KMS-11 (cell line): ENCODE measurements at regions not wholly inside any gene's neighbourhood (a gene's known extent, or its start where the extent isn't known, plus 50 kb on each side); places are given as distances from the start of the nearest gene placed in this dataset.
A peak's percentile ranks its signal among the peaks of the same experiment; 100 is the strongest.

ENCODE experiments used
- H2AFZ ChIP-seq: fragments of 200-600 bp; sonication (generic); 2 replicates; pipeline ENCODE4 v1.6.1; 2016; ENCODE audit warnings: antibody characterized with exemption, mixed run types, low read depth
- H3K27ac ChIP-seq: fragments of 200-600 bp; sonication (generic); 2 replicates; pipeline ENCODE4 v1.6.1; 2016; ENCODE audit warnings: mild to moderate bottlenecking, mixed run types
- H3K27me3 ChIP-seq: fragments of 200-600 bp; sonication (generic); 2 replicates; pipeline ENCODE4 v1.6.1; 2017; ENCODE audit warnings: mild to moderate bottlenecking, low read depth, mixed run types, moderate library complexity; ENCODE audit not compliant: insufficient read depth
- H3K36me3 ChIP-seq: fragments of 200-600 bp; sonication (generic); 2 replicates; pipeline ENCODE4 v1.6.1; 2017; ENCODE audit warnings: mild to moderate bottlenecking, mixed run types; ENCODE audit not compliant: insufficient read depth
- H3K4me1 ChIP-seq: fragments of 200-600 bp; sonication (generic); 2 replicates; pipeline ENCODE4 v1.6.1; 2016; ENCODE audit warnings: mild to moderate bottlenecking, low read depth, mixed run types; ENCODE audit not compliant: poor library complexity, severe bottlenecking
- H3K4me2 ChIP-seq: fragments of 200-600 bp; sonication (generic); 2 replicates; pipeline ENCODE4 v1.7.0; 2016; ENCODE audit warnings: mild to moderate bottlenecking, mixed run types
- H3K4me3 ChIP-seq: fragments of 200-600 bp; sonication (generic); IDR thresholded peaks from 2 replicates; pipeline ENCODE4 v1.6.1; 2017; ENCODE audit warnings: low read depth, low read length, mixed read lengths; ENCODE audit not compliant: insufficient read depth
- H3K79me2 ChIP-seq: fragments of 200-600 bp; sonication (generic); 2 replicates; pipeline ENCODE4 v1.6.1; 2016; ENCODE audit warnings: low read depth, mixed run types; ENCODE audit not compliant: insufficient read depth
- H3K9ac ChIP-seq: fragments of 200-600 bp; sonication (generic); 2 replicates; pipeline ENCODE4 v1.6.1; 2016; ENCODE audit warnings: mild to moderate bottlenecking, mixed run types
- H4K20me1 ChIP-seq: fragments of 200-600 bp; sonication (generic); 2 replicates; pipeline ENCODE4 v1.6.1; 2016; ENCODE audit warnings: mild to moderate bottlenecking, mixed run types; ENCODE audit not compliant: insufficient read depth
- TF ChIP-seq, protein P1 (sequence below): fragments of 200-600 bp; sonication (generic); conservative IDR thresholded peaks from 2 replicates; pipeline ENCODE4 v1.6.1; 2017; ENCODE audit warnings: low read depth, mild to moderate bottlenecking, antibody characterized with exemption, low read length, moderate library complexity, mixed read lengths

DNA sequence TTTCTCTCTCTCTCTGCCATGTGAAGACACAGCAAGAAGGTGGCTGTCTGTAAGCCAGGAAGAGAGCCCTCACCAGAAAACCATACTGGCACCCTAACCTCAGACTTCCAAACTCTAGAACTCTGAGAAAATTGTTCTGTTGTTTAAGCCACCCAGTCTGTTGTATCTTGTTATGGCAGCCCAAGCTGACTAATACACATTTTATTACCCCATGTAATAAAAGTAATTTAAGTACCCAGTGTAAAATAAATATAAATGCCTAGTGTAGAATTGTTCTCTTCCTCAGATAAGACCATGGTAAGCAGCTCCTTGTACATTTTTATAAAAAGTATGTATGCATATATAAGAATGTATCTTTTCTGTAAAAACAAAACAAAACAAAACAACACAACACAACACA lies 119.7 kb downstream of the DTL start:
- TF ChIP-seq, protein P1, sequence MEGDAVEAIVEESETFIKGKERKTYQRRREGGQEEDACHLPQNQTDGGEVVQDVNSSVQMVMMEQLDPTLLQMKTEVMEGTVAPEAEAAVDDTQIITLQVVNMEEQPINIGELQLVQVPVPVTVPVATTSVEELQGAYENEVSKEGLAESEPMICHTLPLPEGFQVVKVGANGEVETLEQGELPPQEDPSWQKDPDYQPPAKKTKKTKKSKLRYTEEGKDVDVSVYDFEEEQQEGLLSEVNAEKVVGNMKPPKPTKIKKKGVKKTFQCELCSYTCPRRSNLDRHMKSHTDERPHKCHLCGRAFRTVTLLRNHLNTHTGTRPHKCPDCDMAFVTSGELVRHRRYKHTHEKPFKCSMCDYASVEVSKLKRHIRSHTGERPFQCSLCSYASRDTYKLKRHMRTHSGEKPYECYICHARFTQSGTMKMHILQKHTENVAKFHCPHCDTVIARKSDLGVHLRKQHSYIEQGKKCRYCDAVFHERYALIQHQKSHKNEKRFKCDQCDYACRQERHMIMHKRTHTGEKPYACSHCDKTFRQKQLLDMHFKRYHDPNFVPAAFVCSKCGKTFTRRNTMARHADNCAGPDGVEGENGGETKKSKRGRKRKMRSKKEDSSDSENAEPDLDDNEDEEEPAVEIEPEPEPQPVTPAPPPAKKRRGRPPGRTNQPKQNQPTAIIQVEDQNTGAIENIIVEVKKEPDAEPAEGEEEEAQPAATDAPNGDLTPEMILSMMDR, result no peak
- H3K36me3 ChIP-seq, result no peaks in the 10 kb centered on the region
- H3K4me3 ChIP-seq, result no peak overlapping the region
- H2AFZ ChIP-seq, result no peak overlapping the region
- H3K4me1 ChIP-seq, result peaks cover 28% of the 10 kb centered on the region
- no peaks in the 10 kb centered on the region for H3K27me3 ChIP-seq
- no peaks in the 10 kb centered on the region for H4K20me1 ChIP-seq
- no peak overlapping the region for H3K4me2 ChIP-seq
- H3K79me2 ChIP-seq, result no peaks in the 10 kb centered on the region
- H3K27ac ChIP-seq, result no peak overlapping the region
- H3K9ac ChIP-seq, result no peak overlapping the region

DNA sequence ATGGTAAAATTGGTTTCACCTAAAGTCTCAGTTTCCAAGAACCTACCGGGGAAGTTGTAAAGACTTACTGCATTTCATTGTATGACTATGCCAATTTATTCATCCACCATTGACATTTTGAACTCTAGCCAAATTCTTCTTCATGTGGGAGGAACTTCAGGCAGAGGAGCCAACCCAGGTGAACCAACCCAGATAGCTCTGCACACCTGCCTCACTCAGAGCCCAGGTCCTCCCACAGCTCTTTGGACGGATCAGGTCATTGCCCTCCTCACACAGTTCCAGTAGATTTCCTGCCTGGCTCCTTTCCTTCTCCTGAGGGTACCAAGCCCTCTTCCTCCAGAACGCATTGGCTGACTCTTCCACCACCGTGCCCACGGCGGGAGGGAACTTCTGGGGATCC lies 121.7 kb downstream of the DTL start:
- TF ChIP-seq, protein P1, result no peak
- Histone ChIP-seq H3K9ac (no peak overlapping the region), H3K4me2 (no peak overlapping the region)

DNA sequence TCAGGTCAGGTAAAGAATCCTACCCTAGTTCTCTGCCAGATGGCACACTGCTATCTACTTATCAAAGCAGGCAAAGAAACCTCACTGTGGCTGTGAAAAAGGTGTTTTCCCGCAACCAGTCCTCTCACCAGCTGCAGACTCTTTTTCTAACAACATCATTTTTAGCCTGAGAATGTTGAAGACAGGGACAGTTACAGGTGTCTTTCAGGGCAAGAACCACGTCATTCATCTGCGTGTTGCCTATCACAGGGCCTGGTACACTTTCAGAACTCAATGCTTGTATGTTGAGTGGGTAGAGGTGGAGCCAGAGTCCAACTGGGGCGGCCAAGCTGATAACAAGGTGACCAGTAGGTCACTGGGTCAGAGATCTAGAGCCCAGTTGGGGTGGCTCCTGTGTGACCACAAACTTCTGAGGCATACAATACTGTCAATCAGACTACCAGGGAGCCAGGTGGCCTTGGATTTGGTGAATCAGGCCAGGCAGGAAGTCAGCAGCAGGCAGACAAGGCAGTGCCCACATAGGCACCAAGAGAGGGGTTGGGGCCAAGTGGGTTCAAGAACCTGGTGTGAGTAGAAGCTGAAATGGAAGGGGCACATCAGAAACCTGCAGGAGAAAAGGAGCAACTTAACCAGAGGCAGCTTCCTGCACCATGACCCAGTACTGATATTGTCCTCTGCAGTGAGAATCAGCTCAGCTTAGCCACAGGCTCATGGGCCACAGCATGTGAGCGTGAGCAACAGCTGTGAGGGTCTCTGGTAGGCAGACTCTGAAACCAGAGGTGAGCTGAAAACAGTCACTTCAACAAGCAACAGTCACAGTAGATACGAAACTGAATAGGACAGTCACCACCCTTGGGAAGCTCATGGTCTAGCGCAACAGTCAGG lies 123.6 kb downstream of the DTL start:
- Histone ChIP-seq H4K20me1 (no peaks in the 10 kb centered on the region), H3K79me2 (no peaks in the 10 kb centered on the region), H3K4me2 (peak overlapping the region; percentile 49), H3K4me1 (peaks cover 66% of the 10 kb centered on the region), H3K9ac (peak overlapping the region; percentile 18; the same call in 1 of the 2 replicates), H3K27me3 (peaks cover 11% of the 10 kb centered on the region), H3K4me3 (no peak overlapping the region), H3K36me3 (no peaks in the 10 kb centered on the region), H2AFZ (0 out of 2 replicates have a peak overlapping the region, but pooled peaks have one; percentile 3), H3K27ac (peak overlapping the region; percentile 60)
- TF ChIP-seq, protein P1, result no peak; the same call in 1 of the 2 replicates

More for the DNA sequence above, 121.7 kb downstream of the DTL start:
- H3K4me1 ChIP-seq, result peaks cover 48% of the 10 kb centered on the region
- H3K79me2 ChIP-seq, result no peaks in the 10 kb centered on the region
- no peaks in the 10 kb centered on the region for H3K36me3 ChIP-seq
- no peaks in the 10 kb centered on the region for H4K20me1 ChIP-seq
- no peak overlapping the region for H2AFZ ChIP-seq
- H3K27me3 ChIP-seq, result no peaks in the 10 kb centered on the region; the same call in 1 of the 2 replicates
- no peak overlapping the region for H3K4me3 ChIP-seq
- H3K27ac ChIP-seq, result no peak overlapping the region

DNA sequence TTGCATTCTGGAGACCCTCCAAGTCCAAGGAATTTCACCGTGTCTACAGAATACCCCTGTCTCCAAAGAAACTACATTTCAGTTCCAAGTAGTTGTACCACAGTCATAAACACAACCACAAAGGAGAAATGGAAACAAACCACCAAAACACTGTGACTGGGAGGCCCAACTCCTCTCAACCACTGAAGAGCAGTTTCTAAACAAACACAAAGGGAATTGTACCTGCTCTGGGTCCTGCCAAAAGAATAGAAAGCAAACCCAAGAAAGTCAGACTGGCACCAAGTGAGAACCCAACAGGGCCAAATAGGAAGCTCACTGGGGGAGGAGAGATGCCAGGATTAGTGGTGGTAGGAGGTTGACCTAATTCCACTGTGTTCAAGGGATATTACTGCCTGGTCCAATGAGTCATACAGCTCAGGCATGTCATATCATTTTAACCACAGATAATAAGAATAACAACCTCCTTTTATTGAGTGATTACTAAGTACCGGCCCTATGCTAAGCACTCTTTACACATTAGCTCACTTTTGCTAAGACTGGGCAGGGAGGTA lies 123.9 kb upstream of the PPP2R5A start:
- no peaks in the 10 kb centered on the region for H4K20me1 ChIP-seq
- peaks cover 21% of the 10 kb centered on the region for H3K27me3 ChIP-seq
- peak overlapping the region; percentile 74 for H3K4me2 ChIP-seq
- no peak overlapping the region for H3K4me3 ChIP-seq
- H3K79me2 ChIP-seq, result no peaks in the 10 kb centered on the region
- no peaks in the 10 kb centered on the region for H3K36me3 ChIP-seq
- no peak overlapping the region for H2AFZ ChIP-seq
- peak overlapping the region; percentile 2; the same call in 1 of the 2 replicates for H3K27ac ChIP-seq
- H3K9ac ChIP-seq, result no peak overlapping the region
- H3K4me1 ChIP-seq, result peaks cover 66% of the 10 kb centered on the region
- TF ChIP-seq, protein P1, result no peak
